ENCODE measurements at regions not wholly inside any gene's neighbourhood (a gene's known extent, or its start where the extent isn't known, plus 50 kb on each side); places are given as distances from the start of the nearest gene placed in this dataset.

- no peak for DNase-seq
- H3K9me3 ChIP-seq = no peaks in the 10 kb centered on the region
- no peak overlapping the region for H3K27ac ChIP-seq
- no peak overlapping the region for H3K4me3 ChIP-seq
- H3K27me3 ChIP-seq = no peaks in the 10 kb centered on the region
- TF ChIP-seq CTCF (IDR thresholded peaks at IDR 0.05) (no peak), POLR2A (IDR thresholded peaks at IDR 0.05) (no peak)
- intact Hi-C loops (cut with DNase I; ENCODE audit: low total_unique reads) = no loop called here
- no peaks in the 10 kb centered on the region for H3K36me3 ChIP-seq
- no peaks in the 10 kb centered on the region for H3K4me1 ChIP-seq
Measured at GRCh38 chr5:39500551-39501175, 75.9 kb upstream of the DAB2 start.

DNA sequence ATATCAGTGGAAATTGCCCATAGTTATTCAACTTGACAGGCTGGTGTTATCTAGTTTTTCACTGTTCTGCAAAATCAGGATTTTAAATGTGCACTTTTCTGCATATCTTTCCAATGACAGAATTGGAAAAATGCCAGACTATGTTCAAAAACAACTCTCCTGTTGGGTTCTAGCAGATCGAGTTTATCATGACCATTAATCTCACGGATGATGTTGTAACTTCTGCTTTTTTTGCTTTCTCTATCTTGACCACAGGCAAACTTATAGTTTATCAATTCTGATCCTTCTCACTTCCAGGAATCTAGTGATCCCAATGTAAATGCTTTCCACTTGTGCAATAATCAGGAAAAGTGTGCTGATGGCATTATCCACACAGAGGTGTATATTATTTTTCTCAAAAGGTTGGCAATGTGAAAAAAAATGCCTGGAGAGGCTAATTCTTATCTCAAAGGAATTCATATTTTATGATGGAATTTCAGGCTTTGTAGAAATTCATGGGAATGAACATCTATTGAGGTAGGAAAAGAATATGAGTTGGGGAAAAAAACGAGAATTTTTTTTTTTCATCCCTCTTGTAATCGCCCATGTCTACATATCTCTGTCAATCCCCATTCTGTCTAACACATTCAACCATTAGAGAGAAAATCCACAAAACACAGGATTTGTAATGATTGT is 73.6 kb upstream of the DAB2 start:
- Histone ChIP-seq H3K36me3 (no peaks in the 10 kb centered on the region), H3K4me3 (no peak overlapping the region), H3K27me3 (no peaks in the 10 kb centered on the region), H3K9me3 (no peaks in the 10 kb centered on the region), H3K4me1 (no peaks in the 10 kb centered on the region), H3K27ac (no peak overlapping the region)
- no peak for TF ChIP-seq POLR2A (IDR thresholded peaks at IDR 0.05)
- no peak for TF ChIP-seq CTCF (IDR thresholded peaks at IDR 0.05)
- DNase-seq = no peak
- intact Hi-C loops (cut with DNase I; ENCODE audit: low total_unique reads) = no loop called here

- no peaks in the 10 kb centered on the region for H3K4me1 ChIP-seq
- no peak overlapping the region for H3K27ac ChIP-seq
- no peak for TF ChIP-seq POLR2A (IDR thresholded peaks at IDR 0.05)
- no peak for TF ChIP-seq CTCF (IDR thresholded peaks at IDR 0.05)
- no peaks in the 10 kb centered on the region for H3K9me3 ChIP-seq
- H3K27me3 ChIP-seq = no peaks in the 10 kb centered on the region
- H3K4me3 ChIP-seq = no peak overlapping the region
- H3K36me3 ChIP-seq = no peaks in the 10 kb centered on the region
- intact Hi-C loops (cut with DNase I; ENCODE audit: low total_unique reads) = no loop called here
- no peak for DNase-seq
Measured at GRCh38 chr5:39497322-39497721, 72.5 kb upstream of the DAB2 start.

DNA sequence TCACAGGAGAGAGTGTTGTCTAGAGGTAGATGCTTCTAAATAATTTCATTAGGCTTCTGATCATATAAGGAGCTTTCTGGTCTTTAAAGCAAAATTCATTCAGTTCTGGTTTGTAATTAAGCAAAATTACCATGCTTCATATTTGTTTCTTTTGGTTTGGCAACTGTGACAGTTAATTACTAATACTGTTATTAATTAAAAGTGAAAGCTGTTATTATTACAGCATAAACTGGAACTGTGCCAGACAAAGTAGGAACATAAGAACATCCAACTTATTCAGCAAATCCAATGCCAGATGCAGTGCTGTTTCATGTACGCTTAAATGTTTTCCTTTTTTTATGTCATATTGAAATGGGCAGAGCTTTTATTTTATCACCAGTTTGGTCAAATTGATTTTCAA is 70.4 kb upstream of the DAB2 start:
- Histone ChIP-seq H3K36me3 (no peaks in the 10 kb centered on the region), H3K4me3 (no peak overlapping the region), H3K27ac (no peak overlapping the region), H3K4me1 (no peaks in the 10 kb centered on the region), H3K27me3 (no peaks in the 10 kb centered on the region), H3K9me3 (peaks cover 0 to 8% of the 10 kb centered on the region in 2 donors)
- intact Hi-C loops (cut with DNase I; ENCODE audit: low total_unique reads) = no loop called here
- TF ChIP-seq CTCF (IDR thresholded peaks at IDR 0.05) = no peak
- TF ChIP-seq POLR2A (IDR thresholded peaks at IDR 0.05) = no peak
- DNase-seq = no peak

DNA sequence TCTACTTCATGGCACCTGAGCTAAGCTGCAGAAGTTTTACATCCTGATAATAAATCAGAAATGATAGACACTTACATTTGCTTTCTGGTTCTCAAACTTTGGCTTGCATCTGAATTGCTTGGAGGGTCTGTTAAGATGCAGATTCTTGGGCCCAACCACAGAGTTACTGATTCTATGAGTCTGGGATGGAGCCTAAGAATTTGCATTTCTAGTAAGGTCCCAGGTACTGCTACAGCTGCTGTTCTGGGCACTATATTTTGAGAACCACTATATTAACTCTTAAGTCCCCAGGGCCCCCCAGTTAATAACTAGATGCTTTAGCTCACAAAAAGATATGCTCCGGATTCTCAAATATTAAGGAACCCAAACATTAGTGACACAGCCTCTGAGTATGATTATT is 69.8 kb upstream of the DAB2 start:
- Histone ChIP-seq H3K27me3 (no peaks in the 10 kb centered on the region), H3K9me3 (peaks cover 0 to 13% of the 10 kb centered on the region in 2 donors), H3K36me3 (no peaks in the 10 kb centered on the region), H3K4me3 (no peak overlapping the region), H3K4me1 (no peaks in the 10 kb centered on the region), H3K27ac (no peak overlapping the region)
- TF ChIP-seq CTCF (IDR thresholded peaks at IDR 0.05) (no peak), POLR2A (IDR thresholded peaks at IDR 0.05) (no peak)
- no peak for DNase-seq
- intact Hi-C loops (cut with DNase I; ENCODE audit: low total_unique reads) = no loop called here

All from uterus (tissue), 3 donors.